H1 (cell line): ENCODE measurements at regions not wholly inside any gene's neighbourhood (a gene's known extent, or its start where the extent isn't known, plus 50 kb on each side); places are given as distances from the start of the nearest gene placed in this dataset.

Experiments used
- CTCF ChIA-PET: fragments of 300-600 bp; sonication (Branson Sonifier 250); formaldehyde crosslinking; loops from one replicate; lab custom pipeline; 2021; ENCODE audit not compliant: partially characterized antibody; lab: Charles Lee
- POLR2A ChIA-PET: fragments of 300-600 bp; sonication (Branson Sonifier 250); formaldehyde crosslinking; loops from one replicate; lab custom pipeline; 2021; ENCODE audit warnings: inconsistent platforms; ENCODE audit not compliant: partially characterized antibody; lab: Charles Lee
- DNase-seq, 2 experiments: peaks; one replicate each; pipeline versions ENCODE4 v3.0.0 to v3.0.0-alpha.2; 2010 to 2022; ENCODE audit warnings: low spot score in 2 of 2, low read depth in 1 of 2, mixed read lengths in 1 of 2
- FAIRE-seq: peaks from 2 replicates; lab custom pipeline; 2011; peaks lifted over from hg19 to GRCh38; lab: Jason Lieb, UNC
- H2AFZ ChIP-seq: 2 replicates; pipeline ENCODE4 v1.8.1; 2012; ENCODE audit warnings: low read length, inconsistent platforms
- H2AK5ac ChIP-seq: 2 replicates; pipeline ENCODE4 v1.6.1; 2013; ENCODE audit warnings: low read depth, low read length
- H2BK120ac ChIP-seq: replicated peaks from 2 replicates; pipeline ENCODE3; 2013; ENCODE audit warnings: low read depth, low read length, inconsistent platforms
- H2BK12ac ChIP-seq: 2 replicates; pipeline ENCODE4 v1.6.1; 2013; ENCODE audit warnings: low read depth, low read length
- H2BK15ac ChIP-seq: 2 replicates; pipeline ENCODE4 v1.6.1; 2013; ENCODE audit warnings: low read length
- H2BK20ac ChIP-seq: 2 replicates; pipeline ENCODE4 v1.6.1; 2013; ENCODE audit warnings: low read length
- H2BK5ac ChIP-seq: 2 replicates; pipeline ENCODE4 v1.6.1; 2013; ENCODE audit warnings: low read depth, low read length
- H3K14ac ChIP-seq: 2 replicates; pipeline ENCODE4 v1.6.1; 2013; ENCODE audit warnings: inconsistent platforms; ENCODE audit not compliant: insufficient read length
- H3K18ac ChIP-seq: 2 replicates; pipeline ENCODE4 v1.6.1; 2013; ENCODE audit warnings: low read length; ENCODE audit errors: extremely low read depth
- H3K23ac ChIP-seq: 2 replicates; pipeline ENCODE4 v1.6.1; 2013; ENCODE audit warnings: inconsistent platforms; ENCODE audit not compliant: insufficient read length
- H3K23me2 ChIP-seq: 2 replicates; pipeline ENCODE4 v1.6.1; 2013; ENCODE audit warnings: low read depth, low read length
- H3K27ac ChIP-seq: 2 replicates; pipeline ENCODE4 v1.6.1; 2011; ENCODE audit warnings: low read depth, low read length, inconsistent platforms
- H3K27me3 ChIP-seq, 4 experiments: replicated peaks in 1 of 4; 1 replicate in 1 of 4; 2 replicates in 3 of 4; pipeline versions ENCODE4 v1.6.1 to v1.8.1; 2011 to 2013; ENCODE audit warnings: low read length in 3 of 4, mild to moderate bottlenecking in 3 of 4, inconsistent platforms in 2 of 4, mixed read lengths in 2 of 4, moderate library complexity in 1 of 4; ENCODE audit not compliant: control insufficient read depth in 3 of 4, insufficient read depth in 3 of 4; ENCODE audit errors: extremely low read depth in 1 of 4
- H3K36me3 ChIP-seq, 4 experiments: 2 replicates each; pipeline versions ENCODE4 v1.6.1 to v1.8.1; 2011 to 2013; ENCODE audit warnings: mild to moderate bottlenecking in 4 of 4, low read length in 3 of 4, moderate library complexity in 2 of 4, control low read depth in 1 of 4, inconsistent platforms in 1 of 4; ENCODE audit not compliant: insufficient read depth in 4 of 4, control insufficient read depth in 2 of 4
- H3K4ac ChIP-seq: replicated peaks from 2 replicates; pipeline ENCODE3; 2013; ENCODE audit warnings: low read length, low read depth, mixed read lengths, inconsistent platforms; ENCODE audit not compliant: insufficient read length
- H3K4me1 ChIP-seq, 4 experiments: replicated peaks in 1 of 4; 1 replicate in 1 of 4; 2 replicates in 3 of 4; pipeline versions ENCODE4 v1.6.1 to v1.8.1; 2011 to 2013; ENCODE audit warnings: low read length in 3 of 4, inconsistent platforms in 2 of 4, mixed read lengths in 1 of 4; ENCODE audit not compliant: insufficient read depth in 4 of 4, control insufficient read depth in 3 of 4
- H3K4me2 ChIP-seq, 2 experiments: 2 replicates each; pipeline versions ENCODE4 v1.6.1 to v1.8.1; 2011 to 2013; ENCODE audit warnings: low read depth in 2 of 2, low read length in 2 of 2, control low read depth in 1 of 2, inconsistent platforms in 1 of 2, mild to moderate bottlenecking in 1 of 2; ENCODE audit not compliant: insufficient read depth in 1 of 2
- H3K4me3 ChIP-seq, 4 experiments: fragments of 200-600, 300-600 bp in 1 of 4; sonication (generic), shearing (Covaris generic), sonication (Bioruptor Twin) in 1 of 4; 2 replicates each; pipeline versions ENCODE4 v1.5.1 to v1.8.1; 2011 to 2016; ENCODE audit warnings: low read length in 4 of 4, low read depth in 3 of 4, control low read depth in 2 of 4, inconsistent platforms in 2 of 4, mild to moderate bottlenecking in 2 of 4, mixed read lengths in 1 of 4, moderate library complexity in 1 of 4; ENCODE audit not compliant: insufficient read depth in 2 of 4; ENCODE audit errors: extremely low read depth in 1 of 4
- H3K56ac ChIP-seq: replicated peaks from 2 replicates; pipeline ENCODE3; 2013; ENCODE audit warnings: low read depth, mild to moderate bottlenecking, mixed read lengths, low read length, inconsistent platforms; ENCODE audit not compliant: insufficient read length
- H3K79me1 ChIP-seq: 2 replicates; pipeline ENCODE4 v1.6.1; 2013; ENCODE audit warnings: low read depth, low read length, control low read depth
- H3K79me2 ChIP-seq, 2 experiments: 2 replicates each; pipeline versions ENCODE4 v1.6.1 to v1.8.1; 2012 to 2013; ENCODE audit warnings: low read length in 2 of 2, mild to moderate bottlenecking in 2 of 2, inconsistent platforms in 1 of 2; ENCODE audit not compliant: insufficient read depth in 2 of 2, control insufficient read depth in 1 of 2
- H3K9ac ChIP-seq, 4 experiments: replicated peaks in 1 of 4; 1 replicate in 1 of 4; 2 replicates in 3 of 4; pipeline versions ENCODE4 v1.6.1 to v1.8.1; 2011 to 2013; ENCODE audit warnings: low read depth in 3 of 4, low read length in 3 of 4, control low read depth in 2 of 4, mild to moderate bottlenecking in 2 of 4, moderate library complexity in 2 of 4, inconsistent platforms in 1 of 4; ENCODE audit errors: extremely low read depth in 1 of 4
- H3K9me3 ChIP-seq, 2 experiments: 2 replicates each; pipeline versions ENCODE4 v1.6.1 to v1.8.1; 2012 to 2013; ENCODE audit warnings: mild to moderate bottlenecking in 2 of 2, moderate library complexity in 2 of 2, control low read depth in 1 of 2, inconsistent platforms in 1 of 2, low read depth in 1 of 2, low read length in 1 of 2, mixed read lengths in 1 of 2; ENCODE audit not compliant: insufficient read depth in 2 of 2
- H4K20me1 ChIP-seq, 2 experiments: replicated peaks in 1 of 2; 2 replicates each; pipeline versions ENCODE3 to v1.8.1; 2011 to 2013; ENCODE audit warnings: inconsistent platforms in 2 of 2, low read length in 2 of 2, mild to moderate bottlenecking in 1 of 2; ENCODE audit not compliant: insufficient read depth in 2 of 2, control insufficient read depth in 1 of 2
- H4K5ac ChIP-seq: 2 replicates; pipeline ENCODE4 v1.6.1; 2013; ENCODE audit warnings: low read length, low read depth, mixed read lengths, inconsistent platforms; ENCODE audit not compliant: insufficient read length
- H4K8ac ChIP-seq: 2 replicates; pipeline ENCODE4 v1.8.0; 2013; ENCODE audit warnings: mild to moderate bottlenecking, moderate library complexity, low read length, inconsistent platforms; ENCODE audit not compliant: insufficient read depth; ENCODE audit errors: extremely low read depth
- H4K91ac ChIP-seq: replicated peaks from 2 replicates; pipeline ENCODE3; 2013; ENCODE audit warnings: low read length, mixed read lengths, inconsistent platforms; ENCODE audit not compliant: insufficient read length
- BRCA1 ChIP-seq: IDR thresholded peaks from 2 replicates; pipeline ENCODE4 v1.6.1; 2012; ENCODE audit warnings: low read depth, low read length, improper control_type of control experiment
- CBX8 ChIP-seq: fragments of 300-800, 300-1000 bp; sonication (generic); IDR thresholded peaks from 2 replicates; pipeline ENCODE4 v1.7.1; 2016; ENCODE audit warnings: low read depth, low read length, borderline replicate concordance
- CEBPB ChIP-seq: IDR thresholded peaks from 2 replicates; pipeline ENCODE4 v1.6.1; 2012; ENCODE audit warnings: low read depth, low read length
- CHD2 ChIP-seq: IDR thresholded peaks from 2 replicates; pipeline ENCODE4 v1.6.1; 2012; ENCODE audit warnings: low read length, improper control_type of control experiment
- CTBP2 ChIP-seq: IDR thresholded peaks from 2 replicates; pipeline ENCODE4 v1.7.0; 2011; ENCODE audit warnings: borderline replicate concordance, mild to moderate bottlenecking, moderate library complexity, mixed read lengths, low read length; ENCODE audit not compliant: insufficient read depth, insufficient read length
- EP300 ChIP-seq, 2 experiments: IDR thresholded peaks; 1 replicate in 1 of 2; 2 replicates in 1 of 2; pipeline ENCODE4 v1.6.1; 2011 to 2012; ENCODE audit warnings: low read depth in 2 of 2, low read length in 2 of 2, mild to moderate bottlenecking in 2 of 2, borderline replicate concordance in 1 of 2, inconsistent platforms in 1 of 2, moderate library complexity in 1 of 2
- GTF2F1 ChIP-seq: IDR thresholded peaks from 2 replicates; pipeline ENCODE4 v1.6.1; 2012; ENCODE audit warnings: low read depth, low read length, improper control_type of control experiment, borderline replicate concordance
- HDAC6 ChIP-seq: IDR thresholded peaks from one replicate; pipeline ENCODE4 v1.7.1; 2012; ENCODE audit warnings: low read depth, mild to moderate bottlenecking, inconsistent platforms, low read length, moderate library complexity
- KDM5A ChIP-seq: fragments of 200-600 bp; IDR thresholded peaks from 2 replicates; pipeline ENCODE4 v1.7.1; 2012; ENCODE audit warnings: mild to moderate bottlenecking, low read length, inconsistent platforms, mixed read lengths
- RFX5 ChIP-seq: IDR thresholded peaks from 2 replicates; pipeline ENCODE4 v1.6.1; 2011; ENCODE audit warnings: low read depth, low read length, improper control_type of control experiment, borderline replicate concordance
- RXRA ChIP-seq: IDR thresholded peaks from 2 replicates; pipeline ENCODE4 v1.6.1; 2011; ENCODE audit warnings: low read depth, mild to moderate bottlenecking, low read length, moderate library complexity; ENCODE audit not compliant: insufficient read depth
- SP4 ChIP-seq: IDR thresholded peaks from 2 replicates; pipeline ENCODE4 v1.6.1; 2012; ENCODE audit warnings: low read length, inconsistent platforms
- TEAD4 ChIP-seq: IDR thresholded peaks from 2 replicates; pipeline ENCODE4 v1.6.1; 2012; ENCODE audit warnings: low read depth, low read length, inconsistent platforms, mixed read lengths
- YY1 ChIP-seq: IDR thresholded peaks from 2 replicates; pipeline ENCODE4 v1.6.1; 2011; ENCODE audit warnings: low read depth, mild to moderate bottlenecking, low read length
- WGBS, 2 experiments: shearing (Covaris generic) in 1 of 2; methylation state at CpG; one replicate each; pipeline versions ENCODE4 v1.1.6 to v1.1.7; 2013 to 2015; ENCODE audit warnings: low lambda C conversion rate in 2 of 2, mixed read lengths in 2 of 2, inconsistent platforms in 1 of 2, low coverage in 1 of 2, missing lambda C conversion rate in 1 of 2; ENCODE audit not compliant: insufficient replicate concordance in 2 of 2, insufficient coverage in 1 of 2, insufficient read length in 1 of 2; ENCODE audit errors: extremely low coverage in 1 of 2, missing lambda C conversion rate in 1 of 2; 5-methylcytosine and 5-hydroxymethylcytosine counted together
- TF ChIP-seq, protein P1 (sequence below): IDR thresholded peaks from 2 replicates; pipeline ENCODE4 v1.6.1; 2012; ENCODE audit warnings: low read length, inconsistent platforms

DNA sequence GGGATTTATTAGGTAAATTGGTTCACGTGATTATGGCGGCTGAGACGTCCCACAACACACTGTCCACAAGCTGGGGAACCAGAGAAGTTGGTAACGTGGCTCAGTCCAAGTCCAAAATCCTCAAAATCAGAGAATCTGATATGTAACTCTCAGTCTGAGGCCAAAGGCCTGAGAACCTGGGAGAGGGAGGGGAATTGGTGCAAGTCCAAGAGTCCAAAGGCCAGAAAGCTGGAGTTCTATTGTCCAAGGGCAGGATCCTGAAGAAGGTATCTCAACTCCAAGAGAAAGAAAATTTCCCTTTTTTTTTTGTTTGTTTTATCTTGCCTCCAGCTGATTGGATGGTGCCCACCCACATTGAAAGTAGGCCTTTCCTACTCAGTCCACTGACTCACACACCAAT is 83.8 kb downstream of the PRDM9 start:
- H3K4me1 ChIP-seq, result no peaks in the 10 kb centered on the region
- no peaks in the 10 kb centered on the region for H3K79me1 ChIP-seq
- FAIRE-seq (no peak), DNase-seq (no peak)
- no peak overlapping the region for H2AK5ac ChIP-seq
- no peak overlapping the region for H2BK12ac ChIP-seq
- H3K9me3 ChIP-seq, result no peaks in the 10 kb centered on the region
- H2AFZ ChIP-seq, result no peak overlapping the region
- no peak overlapping the region for H3K18ac ChIP-seq
- no peak overlapping the region for H4K5ac ChIP-seq
- no peak overlapping the region for H3K4me3 ChIP-seq
- H3K27ac ChIP-seq, result no peak overlapping the region
- H3K23ac ChIP-seq, result no peak overlapping the region
- no peak overlapping the region for H3K9ac ChIP-seq
- no peaks in the 10 kb centered on the region for H3K36me3 ChIP-seq
- no peak overlapping the region for H3K56ac ChIP-seq
- no peak overlapping the region for H2BK5ac ChIP-seq
- no peaks in the 10 kb centered on the region for H3K79me2 ChIP-seq
- CTCF ChIA-PET, result no interaction called here
- no peaks in the 10 kb centered on the region for H3K27me3 ChIP-seq
- H4K91ac ChIP-seq, result no peak overlapping the region
- no peak overlapping the region for H2BK20ac ChIP-seq
- no peak overlapping the region for H3K14ac ChIP-seq
- H2BK120ac ChIP-seq, result no peak overlapping the region
- H4K8ac ChIP-seq, result no peak overlapping the region
- H4K20me1 ChIP-seq, result no peaks in the 10 kb centered on the region
- WGBS, 2 experiments, result 90 to 100% methylated on average over 1 to 4 of the region's 4 CpGs
- no peaks in the 10 kb centered on the region for H3K23me2 ChIP-seq
- no peak overlapping the region for H3K4me2 ChIP-seq
- no peak overlapping the region for H2BK15ac ChIP-seq
- POLR2A ChIA-PET, result no interaction called here
- no peak overlapping the region for H3K4ac ChIP-seq
- TF ChIP-seq RXRA, result no peak
- TF ChIP-seq CTBP2, result no peak
- TF ChIP-seq SP4, result no peak
- no peak for TF ChIP-seq GTF2F1
- no peak for TF ChIP-seq CBX8
- no peak for TF ChIP-seq CEBPB
- TF ChIP-seq TEAD4, result no peak
- no peak for TF ChIP-seq YY1
- TF ChIP-seq EP300 (IDR thresholded peaks at IDR 0.05; ENCODE audit: borderline replicate concordance in 1 of 2, low read depth in 2 of 2, low read length in 2 of 2), result no peak
- no peak for TF ChIP-seq RFX5
- TF ChIP-seq CHD2, result no peak
- TF ChIP-seq, protein P1, sequence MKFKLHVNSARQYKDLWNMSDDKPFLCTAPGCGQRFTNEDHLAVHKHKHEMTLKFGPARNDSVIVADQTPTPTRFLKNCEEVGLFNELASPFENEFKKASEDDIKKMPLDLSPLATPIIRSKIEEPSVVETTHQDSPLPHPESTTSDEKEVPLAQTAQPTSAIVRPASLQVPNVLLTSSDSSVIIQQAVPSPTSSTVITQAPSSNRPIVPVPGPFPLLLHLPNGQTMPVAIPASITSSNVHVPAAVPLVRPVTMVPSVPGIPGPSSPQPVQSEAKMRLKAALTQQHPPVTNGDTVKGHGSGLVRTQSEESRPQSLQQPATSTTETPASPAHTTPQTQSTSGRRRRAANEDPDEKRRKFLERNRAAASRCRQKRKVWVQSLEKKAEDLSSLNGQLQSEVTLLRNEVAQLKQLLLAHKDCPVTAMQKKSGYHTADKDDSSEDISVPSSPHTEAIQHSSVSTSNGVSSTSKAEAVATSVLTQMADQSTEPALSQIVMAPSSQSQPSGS, result no peak
- no peak for TF ChIP-seq KDM5A
- no peak for TF ChIP-seq HDAC6
- no peak for TF ChIP-seq BRCA1
